UCSD-AML1 (cell line): ENCODE measurements at regions not wholly inside any gene's neighbourhood (a gene's known extent, or its start where the extent isn't known, plus 50 kb on each side); places are given as distances from the start of the nearest gene placed in this dataset.
A peak's percentile ranks its signal among the peaks of the same experiment; 100 is the strongest.
"Not testable (repeated sequence)": the region's sequence is repeated elsewhere in the genome, so short reads cannot be mapped to it uniquely, and the experiment has no call there.

ENCODE experiments used
- DNase-seq: peaks from one replicate; lab custom pipeline; 2025; ENCODE audit not compliant: unreplicated experiment; lab: John Stamatoyannopoulos, UW

DNA sequence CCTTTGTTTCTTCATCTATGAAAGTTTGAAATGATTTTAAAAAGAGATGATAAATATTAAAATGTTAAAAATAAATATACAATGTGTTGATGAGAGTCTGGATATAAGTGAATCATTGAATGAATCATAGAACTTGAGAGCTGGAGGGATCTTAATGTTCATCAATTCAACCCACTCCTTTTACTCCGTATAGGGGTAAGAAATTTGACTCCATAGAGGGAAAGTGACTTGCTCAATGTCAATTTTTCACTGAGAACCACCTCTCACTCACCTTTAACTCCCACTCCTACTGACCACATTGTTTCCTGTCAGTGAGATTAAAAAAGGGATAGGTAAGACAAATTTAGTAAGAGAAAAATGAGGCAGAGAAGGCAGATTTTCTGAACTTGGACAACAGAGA lies 557.2 kb upstream of the GRIA3 start:
- no peak for DNase-seq

DNA sequence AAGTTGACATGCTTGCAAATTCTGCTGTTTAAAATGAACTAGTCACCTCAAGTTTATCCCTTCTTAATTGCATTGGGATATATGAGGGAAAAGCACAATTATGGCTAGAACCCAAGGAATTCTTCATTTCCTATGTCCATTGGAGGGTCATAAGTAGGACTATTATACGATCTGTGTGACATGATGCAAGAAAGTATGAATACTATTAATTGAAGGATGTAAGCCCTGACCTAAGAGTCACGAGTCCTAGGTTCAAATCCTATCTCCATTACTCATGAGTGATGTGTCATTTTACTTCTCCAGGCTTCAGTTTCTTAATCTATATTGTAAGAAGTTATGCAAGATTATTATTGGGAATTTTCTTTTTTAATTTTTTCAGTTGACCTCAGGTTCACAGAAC lies 542.9 kb upstream of the GRIA3 start:
- no peak for DNase-seq

DNA sequence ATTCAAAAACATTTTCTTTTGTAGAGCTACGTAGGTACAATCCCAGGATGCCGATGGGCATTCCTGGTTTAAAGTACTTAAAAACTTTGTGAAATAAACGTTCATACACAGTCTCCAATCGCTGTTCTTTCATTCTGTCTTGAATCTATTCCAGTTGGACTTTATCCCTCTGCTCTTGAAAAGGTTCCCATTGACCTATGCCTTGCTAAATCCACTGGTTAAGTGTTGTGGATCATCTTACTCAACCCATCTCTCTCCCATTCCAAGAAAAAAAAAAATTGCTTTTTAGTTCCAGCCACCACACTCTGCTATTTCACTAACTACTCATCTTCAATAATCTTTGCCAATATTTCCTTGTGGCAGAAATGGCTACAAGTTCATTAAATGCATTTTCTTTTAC lies 542.3 kb upstream of the GRIA3 start:
- DNase-seq = no peak

DNA sequence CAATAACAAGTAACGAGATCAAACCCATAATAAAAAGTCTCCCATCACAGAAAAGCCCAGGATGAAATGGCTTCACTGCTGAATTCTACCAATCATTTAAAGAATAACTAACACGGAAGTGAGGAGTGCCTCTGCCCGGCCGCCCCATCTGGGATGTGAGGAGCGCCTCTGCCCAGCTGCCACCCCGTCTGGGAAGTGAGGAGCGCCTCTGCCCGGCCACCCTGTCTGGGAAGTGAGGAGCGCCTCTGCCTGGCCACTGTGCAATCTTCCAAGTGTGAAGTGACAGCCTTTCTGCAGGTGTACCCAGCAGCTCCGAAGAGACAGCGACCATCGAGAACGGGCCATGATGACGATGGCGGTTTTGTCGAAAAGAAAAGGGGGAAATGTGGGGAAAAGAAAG lies 528.8 kb upstream of the GRIA3 start:
- DNase-seq = not testable (repeated sequence)

DNA sequence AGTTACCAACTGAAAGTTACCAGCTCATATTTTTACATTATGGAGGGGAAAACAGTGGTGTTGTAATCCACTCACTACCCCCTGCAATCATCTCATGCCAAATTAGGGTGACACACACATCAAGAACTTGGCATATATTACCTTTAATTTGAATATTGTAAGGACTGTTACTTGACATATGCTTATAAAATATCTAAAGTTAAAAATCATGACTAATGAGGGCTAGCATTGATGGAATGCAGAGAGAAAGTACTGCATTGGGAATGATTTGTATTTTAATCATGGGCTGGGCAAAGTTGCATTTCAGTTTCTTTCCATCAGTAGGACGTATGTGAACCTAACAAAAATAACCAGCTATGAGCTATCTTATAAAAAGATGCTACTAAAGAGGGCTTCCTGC lies 517.5 kb upstream of the GRIA3 start:
- DNase-seq = no peak

DNA sequence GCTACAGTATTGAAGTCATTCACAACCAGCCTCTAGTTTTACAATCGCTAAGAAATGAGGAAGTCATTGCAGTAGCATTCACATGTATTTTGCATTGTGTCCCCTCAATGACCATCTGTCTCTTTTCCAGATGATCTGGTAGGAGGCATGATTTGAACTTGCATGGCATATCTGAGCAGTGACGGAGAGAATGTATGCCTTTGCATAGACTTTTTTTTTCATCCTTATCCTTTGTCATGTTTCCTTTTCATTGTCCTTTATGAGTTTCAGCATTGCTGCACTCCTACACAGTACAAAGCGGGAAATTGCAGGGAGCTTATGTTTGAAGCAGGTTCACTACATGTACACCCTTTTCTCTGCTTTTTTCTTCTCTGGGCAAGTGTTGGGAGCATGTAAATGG lies 516.4 kb upstream of the GRIA3 start:
- no peak for DNase-seq

DNA sequence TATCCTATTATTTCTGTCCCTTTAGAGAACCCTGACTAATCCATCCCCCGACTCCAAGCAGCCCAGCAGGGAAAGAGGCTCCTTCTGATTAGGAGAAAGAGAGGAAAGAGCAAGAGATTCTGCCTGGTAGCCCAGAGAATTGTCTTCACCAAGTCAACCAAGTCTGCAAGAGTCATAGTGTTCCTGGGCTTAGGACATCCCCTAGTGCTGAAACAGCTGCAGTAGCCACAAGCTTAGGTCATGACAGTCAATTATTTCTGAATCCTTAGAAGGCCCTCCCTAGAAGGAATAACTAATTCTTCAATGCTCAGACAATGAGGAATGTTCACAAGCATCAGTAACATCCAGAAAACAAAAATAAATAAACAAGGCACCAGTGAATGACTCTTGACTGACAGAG lies 480.3 kb upstream of the GRIA3 start:
- DNase-seq = no peak

DNA sequence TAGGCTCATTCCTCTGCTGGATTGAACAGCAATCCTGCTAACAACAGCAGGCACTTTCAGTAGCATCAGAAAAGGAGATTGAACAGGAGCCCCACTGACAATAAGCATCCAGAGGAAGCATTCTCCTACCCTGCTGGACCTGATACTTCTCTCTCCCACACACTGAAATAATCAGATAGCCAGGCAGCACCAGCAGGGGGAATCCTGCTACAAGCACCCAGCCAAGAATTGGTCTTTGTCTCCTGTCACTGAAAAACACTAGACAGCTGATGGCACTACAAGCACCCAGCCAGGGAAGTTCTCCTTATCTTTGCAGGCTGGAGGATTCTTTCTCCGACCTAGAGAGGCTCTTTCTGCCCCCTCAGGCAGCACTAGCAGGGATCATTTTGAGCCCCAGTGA lies 444.3 kb upstream of the GRIA3 start:
- peak; percentile 31 for DNase-seq

DNA sequence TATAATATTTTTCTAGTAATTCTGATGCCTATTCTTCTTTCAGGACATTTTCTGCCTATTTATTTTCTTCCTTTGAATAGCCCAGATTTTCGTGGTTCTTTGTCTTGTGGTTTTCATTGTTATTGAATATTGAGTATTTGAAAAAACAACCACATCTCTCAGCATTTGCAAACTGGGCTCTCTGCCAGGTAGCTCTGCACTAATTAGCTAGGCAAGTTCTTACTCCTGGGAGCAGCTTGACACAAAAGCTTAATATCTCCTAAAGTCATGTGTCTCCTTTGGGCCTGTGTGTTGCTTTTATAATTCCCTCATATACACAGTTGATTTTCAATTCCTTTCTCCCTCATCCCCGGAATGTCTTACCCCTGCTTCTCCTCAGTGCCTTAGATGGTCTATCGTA lies 413.5 kb upstream of the GRIA3 start:
- DNase-seq = no peak

DNA sequence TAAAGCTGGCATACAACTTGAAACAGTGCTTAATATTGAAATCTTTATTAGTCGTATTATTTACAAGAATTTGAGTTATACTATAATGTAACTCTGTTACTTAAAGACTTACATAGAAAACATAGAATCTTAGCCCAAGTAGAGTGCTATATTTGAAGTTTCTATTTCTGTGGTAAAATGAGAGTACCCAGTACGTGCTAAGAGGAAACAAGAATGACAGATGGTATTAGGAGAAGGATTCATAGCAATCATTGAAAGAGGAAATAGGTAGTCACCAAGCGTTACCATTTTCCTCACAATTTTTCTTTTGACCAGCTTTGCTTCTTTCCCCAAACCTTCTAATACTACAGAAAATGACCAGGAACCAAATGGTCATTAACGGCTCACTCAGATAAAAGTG lies 412.1 kb upstream of the GRIA3 start:
- DNase-seq = no peak

DNA sequence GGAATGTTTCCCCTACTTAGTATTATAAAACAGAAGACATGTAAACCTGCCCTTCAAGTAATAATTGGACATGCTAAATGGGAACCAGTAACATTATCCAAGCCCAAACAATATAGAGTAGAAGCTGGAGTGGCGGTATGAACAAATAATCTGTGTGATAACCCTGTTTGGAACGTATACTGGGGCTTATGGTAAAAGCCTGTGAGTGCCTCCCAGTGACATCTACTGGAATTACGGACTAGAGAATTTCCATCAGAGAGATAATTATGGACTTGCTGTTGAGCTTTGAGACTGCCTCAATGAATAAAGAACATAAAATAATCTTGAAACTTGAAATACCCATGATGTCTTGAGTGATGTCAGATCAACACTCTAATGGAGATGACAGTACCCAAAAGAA lies 406.3 kb upstream of the GRIA3 start:
- DNase-seq = no peak

DNA sequence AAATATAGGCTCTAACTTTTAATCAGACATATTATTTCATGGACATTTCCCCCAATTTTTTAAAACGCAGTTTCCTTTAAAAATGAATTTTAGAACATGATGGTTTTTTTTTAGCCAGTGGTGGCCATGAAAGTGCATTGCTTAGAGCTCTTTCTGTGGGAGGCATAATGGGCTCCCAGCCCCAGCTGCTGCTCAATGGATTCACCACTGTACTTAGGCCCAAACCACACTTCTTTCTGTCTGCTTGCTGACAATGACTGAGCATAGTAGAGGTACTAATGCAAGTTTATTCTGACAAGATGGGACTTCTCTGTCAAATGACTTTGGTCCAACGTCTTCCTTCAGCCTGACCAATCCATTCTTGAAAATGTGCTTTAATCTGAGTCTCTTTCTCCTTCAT lies 400.2 kb upstream of the GRIA3 start:
- DNase-seq = no peak

DNA sequence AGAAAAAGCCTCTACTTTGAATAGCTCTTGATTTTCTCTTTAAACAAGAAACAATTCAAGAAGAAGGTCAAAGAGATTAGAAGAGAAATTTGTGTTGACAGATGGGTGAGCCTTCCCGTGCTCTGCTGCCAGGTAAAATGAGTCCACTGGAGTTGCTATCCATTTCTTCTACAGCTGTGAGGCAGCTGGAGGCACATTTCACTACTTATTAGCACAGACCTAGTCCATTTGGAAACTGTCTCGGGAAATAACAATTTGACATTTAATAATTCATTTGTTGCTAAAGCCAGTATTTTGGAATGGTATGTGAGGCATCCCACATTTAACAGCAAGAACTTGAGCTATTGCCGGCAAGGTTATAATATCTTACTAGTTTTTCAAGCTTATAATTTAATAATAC lies 396.8 kb upstream of the GRIA3 start:
- DNase-seq = no peak

DNA sequence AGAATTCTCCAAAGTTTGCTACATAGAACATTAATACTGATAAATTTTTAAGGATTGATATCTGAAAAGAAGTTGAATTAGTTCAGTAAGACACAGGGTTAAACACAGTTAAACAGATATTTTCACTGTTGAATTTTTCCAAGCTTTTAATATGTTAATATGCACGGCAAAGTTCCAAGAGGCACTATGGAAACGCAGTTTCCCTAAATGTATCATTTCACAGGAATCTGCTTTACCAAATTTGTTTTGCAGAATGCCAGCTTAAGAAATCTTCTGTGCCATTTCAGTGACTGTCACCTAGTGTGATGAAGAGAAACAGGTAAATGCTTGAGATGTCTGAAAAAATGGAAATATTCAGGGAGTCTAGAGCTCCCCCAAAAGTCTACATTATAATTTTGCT lies 395.9 kb upstream of the GRIA3 start:
- DNase-seq = no peak

DNA sequence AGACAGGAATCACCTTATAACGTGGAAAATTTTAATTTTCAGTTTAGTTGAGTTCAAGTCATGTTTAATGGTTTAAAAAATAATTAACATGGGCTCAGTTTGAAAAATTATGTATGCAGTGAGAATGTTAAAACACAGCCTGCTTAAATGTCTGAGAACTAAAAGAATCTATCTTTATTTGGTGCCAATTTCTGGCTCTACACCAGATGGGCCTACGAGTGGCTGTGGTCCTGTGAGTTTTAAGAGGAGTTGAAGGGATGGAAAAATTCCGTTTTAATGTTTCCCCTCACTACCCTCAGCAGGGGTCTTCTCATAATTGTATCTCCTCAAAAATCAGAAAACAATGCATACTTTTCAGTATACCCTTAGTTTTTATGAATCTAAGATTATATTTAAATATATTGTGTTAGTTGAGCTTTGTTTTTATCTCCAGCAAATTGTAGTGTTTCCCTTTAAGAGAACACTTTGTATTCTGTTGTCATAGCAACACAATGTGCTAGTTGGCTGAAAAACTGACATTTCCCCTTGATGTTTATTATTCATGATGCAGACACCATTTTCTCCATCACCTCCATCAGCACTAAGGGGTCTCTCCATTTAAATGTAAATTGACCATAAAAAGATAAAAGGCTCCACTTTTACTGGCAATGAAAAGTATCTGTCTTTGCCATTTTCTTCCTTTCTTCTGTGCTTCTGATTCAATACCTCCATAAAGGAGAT lies 393.5 kb upstream of the GRIA3 start:
- DNase-seq = no peak

DNA sequence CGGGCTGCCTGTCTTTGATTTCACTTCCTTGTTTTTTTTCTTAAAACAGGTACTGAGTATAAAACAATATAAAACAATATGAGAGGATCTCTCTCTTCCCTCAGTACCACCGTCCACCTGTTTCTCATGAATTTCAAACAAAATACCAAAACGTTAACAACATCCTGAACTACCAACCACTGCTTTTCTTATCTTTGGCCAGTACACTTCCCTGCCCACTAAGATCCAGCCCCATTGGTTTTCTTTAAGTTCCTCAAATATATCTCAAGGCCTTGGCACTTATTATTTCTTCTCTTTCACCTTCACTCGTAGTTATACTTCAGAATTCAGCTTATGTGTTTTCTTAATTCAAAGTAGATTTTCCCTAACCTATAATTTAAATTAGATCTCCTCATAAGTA lies 370.2 kb upstream of the GRIA3 start:
- no peak for DNase-seq

DNA sequence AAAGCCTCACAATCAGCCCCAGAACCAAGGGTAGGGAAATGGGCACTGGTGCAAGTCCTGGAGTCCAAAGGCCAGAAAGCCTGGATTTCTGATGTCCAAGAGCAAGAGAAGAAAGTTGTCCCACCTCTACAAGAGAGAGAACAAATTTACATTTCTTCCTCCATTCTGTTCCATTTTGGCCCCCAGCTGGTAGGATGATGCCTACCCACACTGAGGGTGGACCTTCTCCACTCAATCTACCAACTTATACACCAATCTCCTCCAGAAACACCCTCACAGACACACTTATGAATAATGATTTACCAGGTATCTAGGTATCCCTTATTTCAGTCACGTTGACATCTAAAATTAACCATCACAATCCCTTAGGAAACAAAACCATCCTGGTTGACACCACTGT lies 367.8 kb upstream of the GRIA3 start:
- DNase-seq = no peak

DNA sequence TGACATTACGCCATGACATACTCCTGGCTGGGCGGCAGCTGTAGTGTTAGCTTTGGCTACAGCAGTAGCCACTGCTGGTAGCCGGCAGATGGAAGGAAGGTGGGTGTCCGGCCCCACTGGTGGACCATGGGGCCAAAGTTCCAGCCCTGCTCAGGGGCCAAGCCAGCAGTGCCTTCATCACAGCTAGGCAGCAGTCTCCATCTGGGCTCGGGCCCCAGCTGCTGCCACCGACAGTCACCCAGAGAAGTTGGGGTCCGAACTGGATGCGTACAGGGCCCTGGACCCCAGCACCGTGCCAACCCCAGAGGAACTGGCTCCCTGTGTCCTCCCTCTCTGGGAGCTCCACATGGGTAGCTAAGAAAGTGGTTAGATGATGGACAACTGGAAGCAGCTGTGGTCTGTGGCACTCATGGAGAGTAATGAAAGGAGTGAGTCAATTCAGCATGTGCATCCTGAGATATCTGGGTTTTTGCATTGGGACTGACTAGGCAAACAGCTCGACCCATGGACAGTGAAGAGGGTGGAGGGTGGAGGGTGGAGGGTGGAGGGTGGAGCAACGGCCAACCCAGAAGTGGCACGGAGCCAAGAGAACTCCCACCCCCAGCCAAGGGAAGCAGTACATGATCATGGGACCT lies 366.6 kb upstream of the GRIA3 start:
- DNase-seq = peak; percentile 73

DNA sequence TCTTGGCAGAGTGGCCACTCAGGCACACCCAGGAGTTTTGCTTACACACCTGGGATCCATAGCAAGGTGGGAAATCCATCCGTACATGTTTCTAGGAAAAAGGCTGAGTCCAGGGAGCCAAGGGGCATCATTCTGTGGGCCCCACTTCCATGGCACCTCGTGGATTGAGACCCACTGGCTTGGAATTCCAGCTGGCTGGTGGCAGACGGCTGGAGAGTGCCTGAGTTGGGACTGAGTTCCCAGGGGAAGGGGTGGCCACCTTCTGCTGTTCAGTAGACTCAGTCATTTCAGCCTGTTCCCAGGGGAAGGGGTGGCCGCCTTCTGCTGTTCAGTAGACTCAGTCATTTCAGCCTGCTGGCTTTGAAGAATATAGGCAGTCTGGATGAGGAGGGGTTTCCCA lies 366.0 kb upstream of the GRIA3 start:
- no peak for DNase-seq

DNA sequence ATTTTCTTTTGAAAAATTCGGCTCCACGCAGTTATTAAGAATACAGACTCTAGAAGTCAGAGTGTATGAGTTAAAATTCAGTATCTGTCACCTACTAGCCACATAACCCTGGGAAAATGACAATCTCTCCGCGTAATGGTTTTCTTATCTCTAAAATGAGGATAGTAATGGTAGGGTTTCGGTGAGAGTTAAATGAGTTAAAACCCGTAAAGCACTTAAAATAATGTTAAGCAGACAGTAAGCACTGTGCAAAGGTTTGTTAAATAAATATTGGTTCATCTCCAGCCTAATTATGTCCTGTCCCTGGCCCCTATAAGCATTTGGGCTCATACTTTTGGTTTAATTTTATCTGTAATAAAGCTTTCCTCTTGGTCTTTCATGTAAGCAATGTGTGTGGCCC lies 350.8 kb upstream of the GRIA3 start:
- DNase-seq = no peak

DNA sequence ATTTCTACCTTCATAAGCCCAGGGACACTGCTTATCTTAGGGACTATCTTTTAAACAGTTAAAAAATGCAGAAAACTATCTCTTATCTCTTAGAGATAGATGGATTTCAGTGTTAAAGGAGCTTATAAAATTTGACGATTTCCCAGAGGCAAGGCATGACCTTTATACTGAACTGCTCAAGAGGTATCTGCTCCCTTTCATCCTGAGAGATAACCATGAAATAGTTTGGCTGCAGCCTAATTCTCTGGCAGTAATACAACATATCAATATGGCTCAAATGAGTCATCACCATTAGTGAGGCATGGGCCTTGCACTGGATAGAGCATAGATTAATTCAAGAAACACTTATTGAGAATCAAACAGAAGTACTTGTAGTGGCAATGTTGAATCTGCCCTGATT lies 348.2 kb upstream of the GRIA3 start:
- no peak for DNase-seq

DNA sequence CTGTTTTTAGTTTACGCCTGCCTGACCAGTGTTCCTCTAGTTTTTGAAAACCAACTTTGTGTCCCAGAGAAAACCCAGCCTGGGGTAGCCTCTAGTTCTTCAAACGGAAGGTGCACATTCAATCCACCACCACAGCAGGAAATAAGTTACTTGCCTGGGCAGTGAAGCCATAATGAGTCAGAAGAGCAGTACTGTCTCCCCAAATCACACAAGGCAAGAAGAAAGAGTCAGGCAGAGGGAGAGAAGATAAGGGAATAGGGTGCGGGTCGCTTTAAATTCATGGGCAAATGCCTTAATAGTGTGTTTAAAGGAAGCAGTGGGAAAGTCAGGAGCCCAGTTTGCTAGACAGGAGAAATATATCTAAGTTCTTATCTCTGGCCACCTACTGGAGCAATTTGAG lies 333.8 kb upstream of the GRIA3 start:
- peak; percentile 17 for DNase-seq

DNA sequence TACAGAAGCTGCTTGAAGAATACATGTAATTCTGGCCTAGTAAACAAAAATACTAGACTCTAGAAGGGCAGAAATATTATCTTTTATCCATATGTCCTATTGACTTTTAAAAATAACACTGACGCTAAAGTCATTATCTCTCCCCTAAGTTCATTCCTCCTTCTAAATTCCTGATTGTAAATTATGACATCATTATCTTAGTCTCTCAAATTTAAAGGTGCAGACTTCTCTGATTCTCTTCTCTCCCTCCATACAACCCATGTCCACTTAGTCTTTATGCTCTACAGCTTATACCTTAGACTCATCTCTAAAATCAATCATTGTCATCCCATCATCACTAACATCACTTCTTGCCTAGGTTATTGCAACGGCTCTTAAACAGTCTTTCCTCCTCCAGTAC lies 327.9 kb upstream of the GRIA3 start:
- DNase-seq = no peak
